Upper lobe of left lung (tissue), 4 donors: ENCODE measurements at regions not wholly inside any gene's neighbourhood (a gene's known extent, or its start where the extent isn't known, plus 50 kb on each side); places are given as distances from the start of the nearest gene placed in this dataset.

Experiments
- POLR2A ChIP-seq, 4 donors: fragments of 450-650 bp; IDR thresholded peaks; one replicate each; pipeline ENCODE4 v1.5.1; 2016 to 2017; ENCODE audit warnings: antibody characterized with exemption in 4 of 4, mild to moderate bottlenecking in 2 of 4
- TF ChIP-seq, protein P1 (sequence below), 6 experiments: fragments of 450-650 bp in 4 of 6; fragments of 200-600 bp in 2 of 6; sonication (generic) in 2 of 6; IDR thresholded peaks; one replicate each; pipeline ENCODE4 v1.5.1; 2016 to 2019; ENCODE audit warnings: antibody characterized with exemption in 6 of 6

DNA sequence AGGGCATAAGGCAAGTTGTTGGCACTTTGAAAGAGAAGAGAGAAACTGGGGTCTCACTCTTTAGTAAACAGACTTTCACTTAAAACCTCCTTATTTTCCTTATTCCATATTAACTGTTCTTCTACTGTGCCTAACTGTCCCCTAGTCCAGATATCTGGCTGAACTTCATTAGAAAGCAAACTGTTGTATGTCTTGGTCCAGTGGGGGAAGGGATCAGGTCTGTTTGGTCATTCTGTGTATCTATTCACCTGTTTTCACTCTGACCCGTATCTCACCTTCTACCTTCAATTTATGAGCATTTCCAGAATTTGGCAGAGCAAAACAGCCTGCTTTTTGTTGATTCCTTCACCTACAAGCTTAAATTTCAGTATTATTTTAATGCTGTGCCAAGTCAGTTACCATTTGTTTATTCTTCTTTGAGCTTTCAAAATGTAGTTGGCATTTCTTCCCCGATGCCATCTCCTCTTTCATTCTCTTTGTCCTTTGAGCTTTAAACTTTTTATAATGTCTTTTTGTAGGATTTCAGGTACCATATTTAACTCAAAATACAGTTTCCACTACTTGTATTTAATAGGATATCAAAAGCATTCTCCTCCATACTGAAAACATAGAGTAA is 188.6 kb upstream of the PPARGC1A start:
- TF ChIP-seq, protein P1, sequence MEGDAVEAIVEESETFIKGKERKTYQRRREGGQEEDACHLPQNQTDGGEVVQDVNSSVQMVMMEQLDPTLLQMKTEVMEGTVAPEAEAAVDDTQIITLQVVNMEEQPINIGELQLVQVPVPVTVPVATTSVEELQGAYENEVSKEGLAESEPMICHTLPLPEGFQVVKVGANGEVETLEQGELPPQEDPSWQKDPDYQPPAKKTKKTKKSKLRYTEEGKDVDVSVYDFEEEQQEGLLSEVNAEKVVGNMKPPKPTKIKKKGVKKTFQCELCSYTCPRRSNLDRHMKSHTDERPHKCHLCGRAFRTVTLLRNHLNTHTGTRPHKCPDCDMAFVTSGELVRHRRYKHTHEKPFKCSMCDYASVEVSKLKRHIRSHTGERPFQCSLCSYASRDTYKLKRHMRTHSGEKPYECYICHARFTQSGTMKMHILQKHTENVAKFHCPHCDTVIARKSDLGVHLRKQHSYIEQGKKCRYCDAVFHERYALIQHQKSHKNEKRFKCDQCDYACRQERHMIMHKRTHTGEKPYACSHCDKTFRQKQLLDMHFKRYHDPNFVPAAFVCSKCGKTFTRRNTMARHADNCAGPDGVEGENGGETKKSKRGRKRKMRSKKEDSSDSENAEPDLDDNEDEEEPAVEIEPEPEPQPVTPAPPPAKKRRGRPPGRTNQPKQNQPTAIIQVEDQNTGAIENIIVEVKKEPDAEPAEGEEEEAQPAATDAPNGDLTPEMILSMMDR (IDR thresholded peaks at IDR 0.05): no peak
- no peak for TF ChIP-seq POLR2A (IDR thresholded peaks at IDR 0.05)
